B cell (primary cell): ENCODE measurements at regions not wholly inside any gene's neighbourhood (a gene's known extent, or its start where the extent isn't known, plus 50 kb on each side); places are given as distances from the start of the nearest gene placed in this dataset.

Source experiments
- ATAC-seq: fragments of 200-7000 bp; cut with Tn5 transposase; one replicate; pipeline ENCODE4 v1.10.0; 2021; ENCODE audit warnings: low read depth, mild to moderate bottlenecking, moderate number of reproducible peaks, moderate library complexity
- CTCF ChIA-PET: fragments of 350-600 bp; sonication (Branson Sonifier 250); formaldehyde crosslinking; loops from one replicate; lab custom pipeline; 2021; ENCODE audit warnings: antibody characterized with exemption, inconsistent platforms; lab: Charles Lee
- POLR2A ChIA-PET: fragments of 350-600 bp; sonication (Branson Sonifier 250); formaldehyde crosslinking; loops from one replicate; lab custom pipeline; 2021; ENCODE audit warnings: antibody characterized with exemption; lab: Charles Lee
- DNase-seq: peaks from one replicate; pipeline ENCODE4 v3.0.0; 2013
- H2AFZ ChIP-seq: 2 replicates; pipeline ENCODE4 v1.6.1; 2012; ENCODE audit warnings: mild to moderate bottlenecking, low read depth, low read length; ENCODE audit not compliant: insufficient read depth, poor library complexity, severe bottlenecking
- H3K27ac ChIP-seq, 2 donors: 1 replicate in 1 of 2; 2 replicates in 1 of 2; pipeline ENCODE4 v1.5.1; 2012 to 2013; ENCODE audit warnings: low read length in 2 of 2, mild to moderate bottlenecking in 2 of 2, moderate library complexity in 1 of 2
- H3K27me3 ChIP-seq, 4 experiments: fragments of 200-600 bp in 1 of 4; sonication (generic) in 1 of 4; replicated peaks in 1 of 4; 1 replicate in 2 of 4; 2 replicates in 2 of 4; pipeline versions ENCODE4 v1.6.1 to v1.7.0; 2013 to 2016; ENCODE audit warnings: low read length in 3 of 4, mild to moderate bottlenecking in 2 of 4, mixed read lengths in 1 of 4, moderate library complexity in 1 of 4; ENCODE audit not compliant: insufficient read depth in 4 of 4, control insufficient read depth in 3 of 4; ENCODE audit errors: control extremely low read depth in 1 of 4
- H3K36me3 ChIP-seq, 2 experiments: replicated peaks in 1 of 2; 1 replicate in 1 of 2; 2 replicates in 1 of 2; pipeline versions ENCODE4 v1.6.1 to v1.7.1; 2013; ENCODE audit warnings: low read length in 1 of 2; ENCODE audit not compliant: insufficient read depth in 2 of 2, control insufficient read depth in 1 of 2; ENCODE audit errors: control extremely low read depth in 1 of 2, extremely low read depth in 1 of 2
- H3K4me1 ChIP-seq, 2 donors: fragments of 200-600 bp in 1 of 2; sonication (generic) in 1 of 2; 1 replicate in 1 of 2; 2 replicates in 1 of 2; pipeline versions ENCODE4 v1.5.1 to v1.6.1; 2013 to 2017; ENCODE audit warnings: low read length in 2 of 2; ENCODE audit not compliant: control insufficient read depth in 2 of 2, insufficient read depth in 2 of 2
- H3K4me2 ChIP-seq: replicated peaks from 2 replicates; pipeline ENCODE3; 2012; ENCODE audit warnings: mild to moderate bottlenecking, low read depth, low read length; ENCODE audit not compliant: poor library complexity, severe bottlenecking
- H3K4me3 ChIP-seq, 5 experiments: fragments of 200-600 bp in 1 of 5; sonication (generic) in 1 of 5; 1 replicate in 3 of 5; 2 replicates in 2 of 5; pipeline versions ENCODE4 v1.5.1 to v1.7.0; 2011 to 2016; ENCODE audit warnings: low read length in 4 of 5, mild to moderate bottlenecking in 4 of 5, low read depth in 2 of 5, control low read depth in 1 of 5, moderate library complexity in 1 of 5; ENCODE audit not compliant: insufficient read depth in 1 of 5; ENCODE audit errors: control extremely low read depth in 1 of 5, extremely low read depth in 1 of 5
- H3K79me2 ChIP-seq: fragments of 200-600 bp; sonication (generic); one replicate; pipeline ENCODE4 v1.6.0; 2016; ENCODE audit warnings: low read length; ENCODE audit not compliant: control insufficient read depth, insufficient read depth
- H3K9ac ChIP-seq: fragments of 200-600 bp; sonication (generic); 2 replicates; pipeline ENCODE4 v1.6.1; 2017; ENCODE audit warnings: mild to moderate bottlenecking, low read length, moderate library complexity
- H3K9me3 ChIP-seq, 3 donors: one replicate each; pipeline versions ENCODE4 v1.6.1 to v1.7.1; 2013; ENCODE audit warnings: low read length in 2 of 3; ENCODE audit not compliant: control insufficient read depth in 2 of 3, insufficient read depth in 1 of 3; ENCODE audit errors: control extremely low read depth in 1 of 3
- H4K20me1 ChIP-seq: 2 replicates; pipeline ENCODE4 v1.6.0; 2012; ENCODE audit warnings: mild to moderate bottlenecking, low read length; ENCODE audit not compliant: insufficient read depth, control insufficient read depth, poor library complexity, severe bottlenecking
- H3K27ac Mint-ChIP-seq: one replicate; pipeline ENCODE4 v1.8.0; 2021; ENCODE audit warnings: mixed read lengths
- H3K27me3 Mint-ChIP-seq: one replicate; pipeline ENCODE4 v1.8.0; 2021; ENCODE audit warnings: mixed read lengths
- H3K4me1 Mint-ChIP-seq: one replicate; pipeline ENCODE4 v1.8.0; 2021; ENCODE audit warnings: mixed read lengths
- H3K4me3 Mint-ChIP-seq: one replicate; pipeline ENCODE4 v1.8.0; 2021; ENCODE audit warnings: mixed read lengths
- H3K9me3 Mint-ChIP-seq: one replicate; pipeline ENCODE4 v1.8.0; 2022; ENCODE audit warnings: mixed read lengths; ENCODE audit not compliant: insufficient read depth
- EZH2 ChIP-seq: IDR thresholded peaks from 2 replicates; pipeline ENCODE4 v1.6.1; 2012; ENCODE audit warnings: borderline replicate concordance, low read depth, mild to moderate bottlenecking, moderate library complexity, low read length; ENCODE audit not compliant: insufficient read depth, poor library complexity, severe bottlenecking
- WGBS: methylation state at CpG from one replicate; pipeline ENCODE4 v1.1.5; 2013; ENCODE audit warnings: missing lambda C conversion rate; ENCODE audit not compliant: insufficient coverage; 5-methylcytosine and 5-hydroxymethylcytosine counted together
- intact Hi-C: fragments of 100-400 bp; cut with micrococcal nuclease; formaldehyde crosslinking; loops from one replicate; pipeline ENCODE4 v1.10.0; 2022
- TF ChIP-seq, protein P1 (sequence below): fragments of 200-600 bp; IDR thresholded peaks from one replicate; pipeline ENCODE4 v1.8.0; 2022; ENCODE audit warnings: antibody characterized with exemption, mild to moderate bottlenecking

DNA sequence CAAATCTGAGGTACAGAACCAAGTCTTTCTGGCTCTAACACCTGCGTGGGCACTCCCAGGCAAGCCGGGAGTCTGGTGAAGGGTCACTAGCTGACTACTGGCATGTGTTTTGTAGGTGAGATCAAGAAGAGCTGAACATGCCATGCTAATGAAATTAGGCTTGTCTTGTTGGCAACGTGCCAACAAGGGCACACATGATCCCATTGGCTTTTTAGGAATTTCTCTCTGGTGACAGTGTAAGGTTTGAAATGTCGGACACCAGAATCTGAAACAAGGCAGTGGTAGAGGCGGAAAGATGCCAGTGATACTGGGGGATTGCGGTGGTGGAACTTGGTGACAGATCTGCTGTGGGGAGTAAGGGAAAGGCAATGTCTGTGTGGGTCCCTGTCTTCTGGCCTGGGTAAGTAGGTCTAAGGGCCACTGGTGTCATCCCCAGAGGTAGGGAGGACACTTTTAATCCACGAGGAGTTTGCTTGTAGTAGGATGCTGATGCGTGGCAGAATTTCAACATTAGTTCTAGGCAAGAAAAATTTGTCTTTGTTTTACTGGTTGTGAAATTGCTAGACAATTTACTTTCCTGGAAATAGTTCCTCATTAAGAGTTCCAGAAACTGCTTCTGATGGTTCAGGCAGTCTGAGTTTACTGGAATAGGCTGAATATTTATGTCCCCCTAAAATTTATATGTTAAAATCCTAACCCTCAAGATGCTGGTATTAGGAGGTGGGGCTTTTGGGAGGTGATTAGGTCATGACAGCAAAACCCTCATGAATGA is 52.6 kb upstream of the ACMSD start:
- Histone ChIP-seq H3K9me3 (no peaks in the 10 kb centered on the region), H3K36me3 (no peaks in the 10 kb centered on the region), H3K4me1 (no peaks in the 10 kb centered on the region), H3K4me2 (no peak overlapping the region), H4K20me1 (no peaks in the 10 kb centered on the region), H3K79me2 (no peaks in the 10 kb centered on the region), H3K27me3 (peaks cover 0 to 4% (median 0%) of the 10 kb centered on the region in 4 experiments), H2AFZ (no peak overlapping the region), H3K27ac (no peak overlapping the region), H3K9ac (no peak overlapping the region), H3K4me3 (no peak overlapping the region)
- DNase-seq = no peak
- Mint-ChIP-seq H3K9me3 (no peaks in the 10 kb centered on the region), H3K27ac (no peak overlapping the region), H3K4me1 (peaks cover 8% of the 10 kb centered on the region), H3K4me3 (no peak overlapping the region), H3K27me3 (peaks cover 4% of the 10 kb centered on the region)
- 95% methylated on average over 5 of the region's 8 CpGs for WGBS
- TF ChIP-seq, protein P1, sequence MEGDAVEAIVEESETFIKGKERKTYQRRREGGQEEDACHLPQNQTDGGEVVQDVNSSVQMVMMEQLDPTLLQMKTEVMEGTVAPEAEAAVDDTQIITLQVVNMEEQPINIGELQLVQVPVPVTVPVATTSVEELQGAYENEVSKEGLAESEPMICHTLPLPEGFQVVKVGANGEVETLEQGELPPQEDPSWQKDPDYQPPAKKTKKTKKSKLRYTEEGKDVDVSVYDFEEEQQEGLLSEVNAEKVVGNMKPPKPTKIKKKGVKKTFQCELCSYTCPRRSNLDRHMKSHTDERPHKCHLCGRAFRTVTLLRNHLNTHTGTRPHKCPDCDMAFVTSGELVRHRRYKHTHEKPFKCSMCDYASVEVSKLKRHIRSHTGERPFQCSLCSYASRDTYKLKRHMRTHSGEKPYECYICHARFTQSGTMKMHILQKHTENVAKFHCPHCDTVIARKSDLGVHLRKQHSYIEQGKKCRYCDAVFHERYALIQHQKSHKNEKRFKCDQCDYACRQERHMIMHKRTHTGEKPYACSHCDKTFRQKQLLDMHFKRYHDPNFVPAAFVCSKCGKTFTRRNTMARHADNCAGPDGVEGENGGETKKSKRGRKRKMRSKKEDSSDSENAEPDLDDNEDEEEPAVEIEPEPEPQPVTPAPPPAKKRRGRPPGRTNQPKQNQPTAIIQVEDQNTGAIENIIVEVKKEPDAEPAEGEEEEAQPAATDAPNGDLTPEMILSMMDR = no peak
- no peak for TF ChIP-seq EZH2
- ATAC-seq = no peak
- intact Hi-C loops = no loop called here
- ChIA-PET POLR2A (no interaction called here), CTCF (interaction anchor here (1.5 to 1.9 kb wide), 2 partner anchors 10 to 109 kb away, joined by 3 to 5 read pairs; no protein-coding TSS in a partner anchor)

DNA sequence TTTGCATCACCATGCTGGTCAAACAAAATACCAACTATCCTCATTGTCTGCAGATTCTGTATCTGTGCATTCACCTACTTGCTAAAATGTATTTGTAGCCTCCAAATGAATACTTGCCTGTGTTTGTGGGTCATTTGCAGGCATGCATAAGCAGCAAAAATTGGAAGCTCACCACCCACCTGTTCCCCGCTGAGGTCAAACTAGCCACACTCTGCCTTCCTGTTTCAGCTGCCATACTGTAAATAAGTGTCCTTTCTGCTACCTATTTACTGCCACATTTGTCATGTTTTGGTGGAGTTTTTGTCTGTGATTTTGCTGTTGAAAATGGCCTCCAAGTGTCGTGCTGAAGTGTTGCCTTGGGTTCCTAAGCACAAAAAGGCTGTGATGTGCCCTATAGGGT is 50.0 kb upstream of the ACMSD start:
- no peak overlapping the region for H3K4me3 ChIP-seq
- ATAC-seq = no peak
- no peak overlapping the region for H2AFZ ChIP-seq
- H3K4me1 ChIP-seq = no peaks in the 10 kb centered on the region
- peaks cover 2% of the 10 kb centered on the region for H3K4me1 Mint-ChIP-seq
- H3K9me3 ChIP-seq = no peaks in the 10 kb centered on the region
- H3K27me3 ChIP-seq = peaks cover 0 to 3% (median 0%) of the 10 kb centered on the region in 4 experiments
- ChIA-PET CTCF (no interaction called here), POLR2A (no interaction called here)
- peaks cover 5% of the 10 kb centered on the region for H3K27me3 Mint-ChIP-seq
- no peaks in the 10 kb centered on the region for H4K20me1 ChIP-seq
- no peak overlapping the region for H3K4me3 Mint-ChIP-seq
- DNase-seq = no peak
- no peaks in the 10 kb centered on the region for H3K36me3 ChIP-seq
- no peaks in the 10 kb centered on the region for H3K9me3 Mint-ChIP-seq
- no peaks in the 10 kb centered on the region for H3K79me2 ChIP-seq
- H3K4me2 ChIP-seq = no peak overlapping the region
- 100% methylated on average over 1 of the region's 2 CpGs for WGBS
- no peak overlapping the region for H3K27ac ChIP-seq
- no peak for TF ChIP-seq EZH2
- TF ChIP-seq, protein P1 = no peak
- no peak overlapping the region for H3K9ac ChIP-seq
- intact Hi-C loops = no loop called here
- no peak overlapping the region for H3K27ac Mint-ChIP-seq
